ENCODE measurements at regions not wholly inside any gene's neighbourhood (a gene's known extent, or its start where the extent isn't known, plus 50 kb on each side); places are given as distances from the start of the nearest gene placed in this dataset.

DNA sequence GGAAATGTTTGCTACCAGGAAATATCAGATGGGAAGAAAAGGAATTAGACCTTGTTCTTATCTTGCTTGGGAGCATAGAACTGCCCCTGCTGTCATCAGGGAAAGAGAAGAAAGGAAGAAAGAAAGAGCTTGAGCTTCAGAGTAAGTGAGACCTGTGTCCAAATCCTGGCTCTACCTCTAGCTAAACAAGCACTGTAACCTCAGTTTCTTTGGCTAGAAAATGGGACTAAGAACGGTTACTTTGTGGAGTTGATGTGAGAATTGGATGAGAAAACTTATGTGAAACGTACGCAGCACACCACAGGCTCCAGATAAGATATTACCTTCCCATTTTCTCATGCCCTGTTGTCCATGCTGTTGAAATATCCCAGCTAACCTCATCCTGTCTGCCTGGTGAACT, 57.1 kb upstream of the CREB3L1 start:
- TF ChIP-seq, protein P1, sequence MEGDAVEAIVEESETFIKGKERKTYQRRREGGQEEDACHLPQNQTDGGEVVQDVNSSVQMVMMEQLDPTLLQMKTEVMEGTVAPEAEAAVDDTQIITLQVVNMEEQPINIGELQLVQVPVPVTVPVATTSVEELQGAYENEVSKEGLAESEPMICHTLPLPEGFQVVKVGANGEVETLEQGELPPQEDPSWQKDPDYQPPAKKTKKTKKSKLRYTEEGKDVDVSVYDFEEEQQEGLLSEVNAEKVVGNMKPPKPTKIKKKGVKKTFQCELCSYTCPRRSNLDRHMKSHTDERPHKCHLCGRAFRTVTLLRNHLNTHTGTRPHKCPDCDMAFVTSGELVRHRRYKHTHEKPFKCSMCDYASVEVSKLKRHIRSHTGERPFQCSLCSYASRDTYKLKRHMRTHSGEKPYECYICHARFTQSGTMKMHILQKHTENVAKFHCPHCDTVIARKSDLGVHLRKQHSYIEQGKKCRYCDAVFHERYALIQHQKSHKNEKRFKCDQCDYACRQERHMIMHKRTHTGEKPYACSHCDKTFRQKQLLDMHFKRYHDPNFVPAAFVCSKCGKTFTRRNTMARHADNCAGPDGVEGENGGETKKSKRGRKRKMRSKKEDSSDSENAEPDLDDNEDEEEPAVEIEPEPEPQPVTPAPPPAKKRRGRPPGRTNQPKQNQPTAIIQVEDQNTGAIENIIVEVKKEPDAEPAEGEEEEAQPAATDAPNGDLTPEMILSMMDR (IDR thresholded peaks at IDR 0.05), result no peak
- no peak for TF ChIP-seq POLR2A (IDR thresholded peaks at IDR 0.05)
- TF ChIP-seq POLR2AphosphoS5 (IDR thresholded peaks at IDR 0.05), result no peak
- no peak for TF ChIP-seq EP300 (IDR thresholded peaks at IDR 0.05)
